Tibial artery (tissue), 4 donors: ENCODE measurements at regions not wholly inside any gene's neighbourhood (a gene's known extent, or its start where the extent isn't known, plus 50 kb on each side); places are given as distances from the start of the nearest gene placed in this dataset.

Source experiments
- DNase-seq, 2 donors: peaks; one replicate each; pipeline ENCODE4 v3.0.0-alpha.2; 2019
- H3K27ac ChIP-seq, 2 donors: fragments of 200-600 bp; sonication (generic) in 1 of 2; 1 replicate in 1 of 2; 2 replicates in 1 of 2; pipeline ENCODE4 v1.5.1; 2018 to 2019; ENCODE audit warnings: mild to moderate bottlenecking in 1 of 2
- H3K27me3 ChIP-seq, 2 donors: fragments of 200-600 bp; sonication (generic) in 1 of 2; one replicate each; pipeline versions ENCODE4 v1.5.1 to v1.6.0; 2016 to 2019
- H3K36me3 ChIP-seq, 3 donors: fragments of 200-600 bp; sonication (generic) in 2 of 3; one replicate each; pipeline ENCODE4 v1.5.1; 2016 to 2019; ENCODE audit warnings: mild to moderate bottlenecking in 2 of 3
- H3K4me1 ChIP-seq, 4 donors: fragments of 200-600 bp; sonication (generic) in 2 of 4; 1 replicate in 3 of 4; 2 replicates in 1 of 4; pipeline ENCODE4 v1.5.1; 2016 to 2019
- H3K4me3 ChIP-seq, 2 donors: fragments of 200-600 bp; sonication (generic) in 1 of 2; 1 replicate in 1 of 2; 2 replicates in 1 of 2; pipeline ENCODE4 v1.5.1; 2018 to 2019; ENCODE audit warnings: mild to moderate bottlenecking in 2 of 2
- H3K9me3 ChIP-seq, 3 donors: fragments of 200-600 bp; sonication (generic) in 1 of 3; one replicate each; pipeline ENCODE4 v1.5.1; 2016 to 2019
- intact Hi-C: fragments of 100-400 bp; cut with DNase I; formaldehyde crosslinking; loops from one replicate; pipeline ENCODE4 v1.15.0; 2023; ENCODE audit warnings: low total_unique reads
- TF ChIP-seq, protein P1 (sequence below), 2 experiments: fragments of 200-600 bp in 1 of 2; fragments of 450-650 bp in 1 of 2; IDR thresholded peaks; one replicate each; pipeline ENCODE4 v1.5.1; 2017 to 2019; ENCODE audit warnings: antibody characterized with exemption in 2 of 2, mild to moderate bottlenecking in 1 of 2, moderate library complexity in 1 of 2

DNA sequence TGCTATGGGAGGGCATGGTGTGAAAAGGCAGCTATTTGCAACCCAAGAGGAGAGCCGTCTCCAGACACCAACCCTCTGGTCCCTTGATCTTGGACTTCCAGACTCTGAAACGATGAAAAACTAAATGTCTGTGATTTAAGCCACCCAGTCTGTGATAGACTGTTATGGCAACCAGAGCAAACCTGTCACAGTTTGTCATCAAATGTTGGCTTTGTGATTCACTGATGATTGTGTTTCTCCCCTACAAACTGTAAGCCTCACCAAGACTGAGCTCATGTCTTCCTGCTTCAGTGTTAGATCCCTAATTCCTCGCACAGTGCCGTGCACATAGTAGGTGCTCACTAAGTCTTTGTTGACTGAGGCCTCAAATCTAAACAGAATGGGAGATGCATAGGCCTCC lies 224.6 kb upstream of the PITRM1 start:
- Histone ChIP-seq H3K9me3 (no peaks in the 10 kb centered on the region), H3K27me3 (no peaks in the 10 kb centered on the region), H3K36me3 (no peaks in the 10 kb centered on the region), H3K27ac (no peak overlapping the region), H3K4me1 (peaks cover 0 to 25% (median 4%) of the 10 kb centered on the region in 4 donors), H3K4me3 (no peak overlapping the region)
- TF ChIP-seq, protein P1, sequence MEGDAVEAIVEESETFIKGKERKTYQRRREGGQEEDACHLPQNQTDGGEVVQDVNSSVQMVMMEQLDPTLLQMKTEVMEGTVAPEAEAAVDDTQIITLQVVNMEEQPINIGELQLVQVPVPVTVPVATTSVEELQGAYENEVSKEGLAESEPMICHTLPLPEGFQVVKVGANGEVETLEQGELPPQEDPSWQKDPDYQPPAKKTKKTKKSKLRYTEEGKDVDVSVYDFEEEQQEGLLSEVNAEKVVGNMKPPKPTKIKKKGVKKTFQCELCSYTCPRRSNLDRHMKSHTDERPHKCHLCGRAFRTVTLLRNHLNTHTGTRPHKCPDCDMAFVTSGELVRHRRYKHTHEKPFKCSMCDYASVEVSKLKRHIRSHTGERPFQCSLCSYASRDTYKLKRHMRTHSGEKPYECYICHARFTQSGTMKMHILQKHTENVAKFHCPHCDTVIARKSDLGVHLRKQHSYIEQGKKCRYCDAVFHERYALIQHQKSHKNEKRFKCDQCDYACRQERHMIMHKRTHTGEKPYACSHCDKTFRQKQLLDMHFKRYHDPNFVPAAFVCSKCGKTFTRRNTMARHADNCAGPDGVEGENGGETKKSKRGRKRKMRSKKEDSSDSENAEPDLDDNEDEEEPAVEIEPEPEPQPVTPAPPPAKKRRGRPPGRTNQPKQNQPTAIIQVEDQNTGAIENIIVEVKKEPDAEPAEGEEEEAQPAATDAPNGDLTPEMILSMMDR (IDR thresholded peaks at IDR 0.05): no peak
- no peak for DNase-seq
- intact Hi-C loops: no loop called here

DNA sequence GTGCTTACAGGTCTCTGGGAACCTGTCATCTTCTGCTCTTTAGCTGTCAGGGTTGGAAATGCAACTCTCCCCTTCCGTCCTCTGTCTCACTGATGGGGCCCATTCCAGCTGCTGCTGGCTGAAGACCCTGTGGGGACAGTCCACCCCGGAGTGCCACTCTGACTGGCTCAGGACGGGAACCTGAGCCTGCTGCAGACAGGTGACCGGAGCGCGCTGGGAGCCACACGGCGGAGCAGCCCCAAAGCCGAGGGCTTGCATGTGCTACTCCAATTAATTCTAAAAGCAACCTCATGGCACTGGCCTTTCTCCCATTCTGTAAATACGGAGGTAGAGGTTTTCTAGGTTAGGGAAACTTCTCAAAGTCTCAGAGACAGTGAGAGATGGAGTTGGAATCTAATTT lies 223.5 kb upstream of the PITRM1 start:
- TF ChIP-seq, protein P1 (IDR thresholded peaks at IDR 0.05): no peak
- peaks cover 0 to 25% (median 4%) of the 10 kb centered on the region in 4 donors for H3K4me1 ChIP-seq
- no peaks in the 10 kb centered on the region for H3K9me3 ChIP-seq
- no peaks in the 10 kb centered on the region for H3K27me3 ChIP-seq
- no peak for DNase-seq
- no peak overlapping the region for H3K27ac ChIP-seq
- intact Hi-C loops: no loop called here
- H3K4me3 ChIP-seq: no peak overlapping the region
- H3K36me3 ChIP-seq: no peaks in the 10 kb centered on the region

DNA sequence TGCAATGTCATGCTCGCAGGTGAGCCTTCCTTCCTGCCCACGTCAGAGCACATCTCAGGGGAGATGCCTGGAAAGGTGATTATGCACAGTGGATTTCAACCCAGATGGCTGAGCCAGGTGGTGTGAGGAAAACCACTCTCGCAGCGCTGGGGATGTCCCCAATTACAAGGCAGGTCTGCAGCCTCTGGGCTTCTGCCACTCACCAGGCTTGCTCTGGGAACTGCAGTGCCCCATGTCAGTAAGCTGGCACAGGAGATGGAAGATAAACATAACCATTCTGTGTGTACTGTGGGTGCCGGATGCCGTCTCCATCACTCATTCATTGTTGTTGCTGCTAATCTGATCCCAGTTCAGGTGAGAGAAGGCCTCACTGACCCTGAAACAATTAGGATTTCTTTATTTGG lies 222.9 kb upstream of the PITRM1 start:
- peaks cover 0 to 21% (median 4%) of the 10 kb centered on the region in 4 donors for H3K4me1 ChIP-seq
- H3K27ac ChIP-seq: no peak overlapping the region
- no peaks in the 10 kb centered on the region for H3K27me3 ChIP-seq
- H3K4me3 ChIP-seq: no peak overlapping the region
- H3K36me3 ChIP-seq: no peaks in the 10 kb centered on the region
- TF ChIP-seq, protein P1 (IDR thresholded peaks at IDR 0.05): no peak
- H3K9me3 ChIP-seq: no peaks in the 10 kb centered on the region
- intact Hi-C loops: no loop called here
- DNase-seq: no peak

DNA sequence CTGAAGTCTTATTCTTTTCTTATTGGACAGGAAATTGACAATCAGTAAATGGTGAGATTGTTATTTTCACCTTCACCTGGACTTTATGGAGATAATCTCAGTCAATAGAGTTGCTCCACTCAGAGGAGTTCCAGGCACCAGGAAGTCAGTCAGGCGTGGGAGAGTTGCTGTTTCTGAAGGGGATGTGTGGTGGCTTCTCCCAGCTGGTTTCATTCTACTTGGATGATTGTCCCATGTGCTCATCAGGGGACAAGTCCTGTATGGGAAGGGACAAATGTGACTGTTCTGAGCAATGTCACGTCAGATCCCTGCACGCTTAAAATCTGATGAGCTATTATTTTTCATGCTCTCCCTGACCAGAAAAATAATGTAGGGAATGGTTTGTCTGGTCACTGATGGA lies 222.5 kb upstream of the PITRM1 start:
- intact Hi-C loops: no loop called here
- Histone ChIP-seq H3K4me1 (peaks cover 0 to 17% (median 4%) of the 10 kb centered on the region in 4 donors), H3K27ac (no peak overlapping the region), H3K4me3 (no peak overlapping the region), H3K9me3 (no peaks in the 10 kb centered on the region), H3K27me3 (no peaks in the 10 kb centered on the region), H3K36me3 (no peaks in the 10 kb centered on the region)
- DNase-seq: no peak
- TF ChIP-seq, protein P1 (IDR thresholded peaks at IDR 0.05): no peak

DNA sequence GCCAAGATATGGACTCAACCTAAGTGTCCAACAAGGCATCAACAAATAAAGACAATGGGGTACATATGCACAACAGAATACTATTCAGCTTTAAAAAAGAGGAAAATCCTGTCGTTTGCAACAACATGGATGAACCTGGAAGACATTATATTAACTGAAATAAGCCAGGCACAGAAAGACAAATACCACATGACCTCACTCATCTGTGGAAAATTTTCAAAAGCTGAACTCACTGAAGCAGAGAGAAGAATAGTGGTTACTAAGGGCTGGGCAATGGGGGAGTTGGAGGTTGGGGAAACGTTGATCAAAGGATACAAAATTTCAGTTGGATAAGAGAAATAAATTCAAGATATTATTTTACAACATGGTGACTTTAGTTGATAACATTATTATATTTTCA lies 221.4 kb upstream of the PITRM1 start:
- Histone ChIP-seq H3K27me3 (no peaks in the 10 kb centered on the region), H3K4me1 (peaks cover 0 to 13% (median 4%) of the 10 kb centered on the region in 4 donors), H3K4me3 (no peak overlapping the region), H3K36me3 (no peaks in the 10 kb centered on the region), H3K27ac (no peak overlapping the region), H3K9me3 (no peaks in the 10 kb centered on the region)
- DNase-seq: no peak
- intact Hi-C loops: no loop called here
- TF ChIP-seq, protein P1 (IDR thresholded peaks at IDR 0.05): no peak

DNA sequence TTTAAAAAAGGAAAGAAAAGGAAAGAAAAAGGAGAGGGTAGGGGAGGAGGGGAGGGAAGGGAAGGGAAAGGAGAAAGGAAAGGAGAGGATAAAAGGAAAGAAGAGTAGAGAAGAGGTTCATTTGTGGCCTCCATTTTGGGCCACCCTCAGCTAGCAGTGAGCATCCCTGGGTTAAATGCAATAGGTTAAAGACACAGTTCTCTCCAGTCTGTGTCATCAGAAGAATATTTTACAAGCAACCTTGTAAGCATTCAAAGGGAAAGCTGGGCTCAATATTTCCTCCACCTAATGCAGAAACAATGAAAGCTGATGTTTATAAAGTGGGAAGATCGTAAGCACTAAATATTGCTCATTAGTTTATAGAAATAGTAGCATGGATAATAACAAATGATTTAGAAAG lies 219.1 kb upstream of the PITRM1 start:
- no peaks in the 10 kb centered on the region for H3K27me3 ChIP-seq
- TF ChIP-seq, protein P1 (IDR thresholded peaks at IDR 0.05): no peak
- H3K36me3 ChIP-seq: no peaks in the 10 kb centered on the region
- no peak overlapping the region for H3K27ac ChIP-seq
- H3K4me1 ChIP-seq: peaks cover 0 to 13% (median 4%) of the 10 kb centered on the region in 4 donors
- no peak for DNase-seq
- intact Hi-C loops: no loop called here
- no peak overlapping the region for H3K4me3 ChIP-seq
- H3K9me3 ChIP-seq: no peaks in the 10 kb centered on the region
